ENCODE measurements at regions not wholly inside any gene's neighbourhood (a gene's known extent, or its start where the extent isn't known, plus 50 kb on each side); places are given as distances from the start of the nearest gene placed in this dataset.

- H3K4me3 Mint-ChIP-seq, result no peak overlapping the region
- no peaks in the 10 kb centered on the region for H3K9me3 Mint-ChIP-seq (ENCODE audit: insufficient read depth)
- Histone ChIP-seq H2AFZ (ENCODE audit: insufficient read depth, low read depth, low read length, poor library complexity, severe bottlenecking) (no peak overlapping the region), H3K27me3 (replicated peaks in 1 of 4; ENCODE audit: control extremely low read depth in 1 of 4, control insufficient read depth in 3 of 4, insufficient read depth in 4 of 4, low read length in 3 of 4) (peaks cover 0 to 2% (median 0%) of the 10 kb centered on the region in 4 experiments), H3K4me1 (ENCODE audit: control insufficient read depth in 2 of 2, insufficient read depth in 2 of 2, low read length in 2 of 2) (no peaks in the 10 kb centered on the region), H3K36me3 (replicated peaks in 1 of 2; ENCODE audit: control extremely low read depth in 1 of 2, control insufficient read depth in 1 of 2, extremely low read depth in 1 of 2, insufficient read depth in 2 of 2, low read length in 1 of 2) (no peaks in the 10 kb centered on the region), H3K9me3 (ENCODE audit: control extremely low read depth in 1 of 3, control insufficient read depth in 2 of 3, insufficient read depth in 1 of 3, low read length in 2 of 3) (no peaks in the 10 kb centered on the region), H3K79me2 (ENCODE audit: control insufficient read depth, insufficient read depth, low read length) (no peaks in the 10 kb centered on the region), H3K4me3 (ENCODE audit: control extremely low read depth in 1 of 5, extremely low read depth in 1 of 5, insufficient read depth in 1 of 5, low read depth in 2 of 5, low read length in 4 of 5) (no peak overlapping the region), H3K4me2 (replicated peaks; ENCODE audit: low read depth, low read length, poor library complexity, severe bottlenecking) (no peak overlapping the region), H4K20me1 (ENCODE audit: control insufficient read depth, insufficient read depth, low read length, poor library complexity, severe bottlenecking) (no peaks in the 10 kb centered on the region), H3K9ac (ENCODE audit: low read length) (no peak overlapping the region), H3K27ac (ENCODE audit: low read length in 2 of 2) (no peak overlapping the region)
- intact Hi-C loops (cut with micrococcal nuclease), result no loop called here
- H3K4me1 Mint-ChIP-seq, result no peaks in the 10 kb centered on the region
- whole genome bisulfite sequencing (ENCODE audit: insufficient coverage), result 100% methylated on average over 5 of the region's 7 CpGs
- DNase-seq (no peak), ATAC-seq (ENCODE audit: low read depth) (no peak)
- H3K27me3 Mint-ChIP-seq, result no peaks in the 10 kb centered on the region
- TF ChIP-seq EZH2 (IDR thresholded peaks at IDR 0.05; ENCODE audit: borderline replicate concordance, insufficient read depth, low read depth, low read length, poor library complexity, severe bottlenecking), result no peak
- TF ChIP-seq CTCF (IDR thresholded peaks at IDR 0.05), result no peak
- ChIA-PET POLR2A (no interaction called here), CTCF (interaction anchor here (0.9 kb wide), 1 partner anchor 35 kb away, joined by 3 read pairs; no protein-coding TSS in a partner anchor)
- no peak overlapping the region for H3K27ac Mint-ChIP-seq
Observed at GRCh38 chr6:37085198-37085597, 79.7 kb downstream of the FGD2 start.

- no peak overlapping the region for H3K4me2 ChIP-seq (replicated peaks; ENCODE audit: low read depth, low read length, poor library complexity, severe bottlenecking)
- Mint-ChIP-seq H3K27ac (no peak overlapping the region), H3K4me3 (no peak overlapping the region), H3K9me3 (ENCODE audit: insufficient read depth) (no peaks in the 10 kb centered on the region), H3K27me3 (no peaks in the 10 kb centered on the region), H3K4me1 (no peaks in the 10 kb centered on the region)
- no peak overlapping the region for H3K4me3 ChIP-seq (ENCODE audit: control extremely low read depth in 1 of 5, extremely low read depth in 1 of 5, insufficient read depth in 1 of 5, low read depth in 2 of 5, low read length in 4 of 5)
- H3K36me3 ChIP-seq (replicated peaks in 1 of 2; ENCODE audit: control extremely low read depth in 1 of 2, control insufficient read depth in 1 of 2, extremely low read depth in 1 of 2, insufficient read depth in 2 of 2, low read length in 1 of 2), result no peaks in the 10 kb centered on the region
- no peak for DNase-seq
- H2AFZ ChIP-seq (ENCODE audit: insufficient read depth, low read depth, low read length, poor library complexity, severe bottlenecking), result no peak overlapping the region
- no peaks in the 10 kb centered on the region for H4K20me1 ChIP-seq (ENCODE audit: control insufficient read depth, insufficient read depth, low read length, poor library complexity, severe bottlenecking)
- 100% methylated on average over 1 of the region's 2 CpGs for WGBS (ENCODE audit: insufficient coverage)
- no peaks in the 10 kb centered on the region for H3K4me1 ChIP-seq (ENCODE audit: control insufficient read depth in 2 of 2, insufficient read depth in 2 of 2, low read length in 2 of 2)
- no peak overlapping the region for H3K9ac ChIP-seq (ENCODE audit: low read length)
- H3K27me3 ChIP-seq (replicated peaks in 1 of 4; ENCODE audit: control extremely low read depth in 1 of 4, control insufficient read depth in 3 of 4, insufficient read depth in 4 of 4, low read length in 3 of 4), result no peaks in the 10 kb centered on the region
- H3K79me2 ChIP-seq (ENCODE audit: control insufficient read depth, insufficient read depth, low read length), result no peaks in the 10 kb centered on the region
- no peak for ATAC-seq (ENCODE audit: low read depth)
- H3K27ac ChIP-seq (ENCODE audit: low read length in 2 of 2), result no peak overlapping the region
- intact Hi-C loops (cut with micrococcal nuclease), result no loop called here
- ChIA-PET CTCF (no interaction called here), POLR2A (no interaction called here)
- no peaks in the 10 kb centered on the region for H3K9me3 ChIP-seq (ENCODE audit: control extremely low read depth in 1 of 3, control insufficient read depth in 2 of 3, insufficient read depth in 1 of 3, low read length in 2 of 3)
- TF ChIP-seq EZH2 (IDR thresholded peaks at IDR 0.05; ENCODE audit: borderline replicate concordance, insufficient read depth, low read depth, low read length, poor library complexity, severe bottlenecking) (no peak), CTCF (IDR thresholded peaks at IDR 0.05) (no peak)
Observed at GRCh38 chr6:37088897-37089296, 81.1 kb upstream of the PIM1 start.

Data from B cell (primary cell).